Right lobe of liver (tissue), 6 donors: ENCODE measurements at regions not wholly inside any gene's neighbourhood (a gene's known extent, or its start where the extent isn't known, plus 50 kb on each side); places are given as distances from the start of the nearest gene placed in this dataset.
"Not testable (repeated sequence)": the region's sequence is repeated elsewhere in the genome, so short reads cannot be mapped to it uniquely, and the experiment has no call there.

Experiments
- ATAC-seq, 4 donors: fragments of 200-7000 bp; cut with Tn5 transposase; one replicate each; pipeline ENCODE4 v1.9.1; 2020; ENCODE audit warnings: mild to moderate bottlenecking in 4 of 4, moderate library complexity in 4 of 4
- DNase-seq, 3 donors: peaks; one replicate each; pipeline ENCODE4 v3.0.0-alpha.2; 2020
- H3K27ac ChIP-seq, 3 donors: fragments of 200-600 bp; one replicate each; pipeline ENCODE4 v1.8.0; 2022
- H3K27me3 ChIP-seq, 2 donors: fragments of 200-600 bp; one replicate each; pipeline ENCODE4 v1.8.0; 2022
- H3K36me3 ChIP-seq, 4 donors: fragments of 200-600 bp; sonication (generic) in 1 of 4; one replicate each; pipeline versions ENCODE4 v1.5.1 to v1.8.0; 2017 to 2022; ENCODE audit warnings: control low read depth in 1 of 4
- H3K4me1 ChIP-seq, 4 donors: fragments of 200-600 bp; sonication (generic) in 1 of 4; one replicate each; pipeline versions ENCODE4 v1.5.1 to v1.8.0; 2017 to 2022; ENCODE audit warnings: control low read depth in 1 of 4
- H3K4me3 ChIP-seq, 3 donors: fragments of 200-600 bp; one replicate each; pipeline ENCODE4 v1.8.0; 2022
- H3K9me3 ChIP-seq, 4 donors: fragments of 200-600 bp; sonication (generic) in 1 of 4; one replicate each; pipeline versions ENCODE4 v1.5.1 to v1.8.0; 2017 to 2022; ENCODE audit warnings: control low read depth in 1 of 4
- POLR2A ChIP-seq: fragments of 450-650 bp; IDR thresholded peaks from one replicate; pipeline ENCODE4 v1.6.1; 2017; ENCODE audit warnings: antibody characterized with exemption, mild to moderate bottlenecking
- WGBS: methylation state at CpG from one replicate; pipeline ENCODE4 v1.1.6; 2018; ENCODE audit warnings: low coverage, low lambda C conversion rate; ENCODE audit not compliant: insufficient coverage; ENCODE audit errors: missing lambda C conversion rate; 5-methylcytosine and 5-hydroxymethylcytosine counted together
- intact Hi-C, 2 donors: fragments of 100-400 bp; cut with DNase I; formaldehyde crosslinking; loops; one replicate each; pipeline versions ENCODE4 v1.11.2 to v1.14.1; 2022
- TF ChIP-seq, protein P1 (sequence below), 4 donors: fragments of 200-600 bp in 3 of 4; fragments of 450-650 bp in 1 of 4; IDR thresholded peaks; one replicate each; pipeline versions ENCODE4 v1.5.1 to v1.8.0; 2016 to 2022; ENCODE audit warnings: antibody characterized with exemption in 4 of 4, mild to moderate bottlenecking in 2 of 4
- donor health status: DM: no; HTN: yes; CAD: no.
- donor health status: DM: no; HTN: no; CAD: no.
- donor health status: DM: no; HTN: no; CAD: no.
- donor health status: DM: no; HTN: yes; CAD: no.
- donor health status: DM: no; HTN: yes; CAD: no.

DNA sequence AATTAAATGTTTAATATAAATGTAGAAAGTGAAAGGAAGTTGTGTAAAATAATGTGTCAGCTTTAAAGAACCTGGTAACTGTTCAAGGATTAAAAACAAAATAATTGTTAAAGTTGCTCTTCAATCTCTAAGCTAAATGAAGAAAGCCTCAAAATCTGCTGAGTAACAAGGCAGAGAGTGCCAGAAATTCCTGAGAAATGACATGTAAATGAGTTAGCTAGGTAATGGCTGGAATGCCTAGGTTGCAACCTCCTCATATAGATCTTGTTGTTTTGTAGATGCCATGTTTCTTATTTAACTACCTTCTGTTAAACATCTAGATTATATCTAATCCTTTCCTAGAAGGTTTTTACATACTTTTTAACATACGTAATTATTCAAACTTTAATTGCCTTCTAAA lies 763.6 kb upstream of the AGA start:
- Histone ChIP-seq H3K27ac (no peak overlapping the region), H3K4me3 (no peak overlapping the region), H3K9me3 (no peaks in the 10 kb centered on the region), H3K27me3 (no peaks in the 10 kb centered on the region), H3K36me3 (no peaks in the 10 kb centered on the region), H3K4me1 (no peaks in the 10 kb centered on the region)
- intact Hi-C loops, result no loop called here
- no peak for ATAC-seq
- DNase-seq, result no peak
- WGBS, result 53% methylated on average over 1 of the region's 1 CpG
- TF ChIP-seq, protein P1, sequence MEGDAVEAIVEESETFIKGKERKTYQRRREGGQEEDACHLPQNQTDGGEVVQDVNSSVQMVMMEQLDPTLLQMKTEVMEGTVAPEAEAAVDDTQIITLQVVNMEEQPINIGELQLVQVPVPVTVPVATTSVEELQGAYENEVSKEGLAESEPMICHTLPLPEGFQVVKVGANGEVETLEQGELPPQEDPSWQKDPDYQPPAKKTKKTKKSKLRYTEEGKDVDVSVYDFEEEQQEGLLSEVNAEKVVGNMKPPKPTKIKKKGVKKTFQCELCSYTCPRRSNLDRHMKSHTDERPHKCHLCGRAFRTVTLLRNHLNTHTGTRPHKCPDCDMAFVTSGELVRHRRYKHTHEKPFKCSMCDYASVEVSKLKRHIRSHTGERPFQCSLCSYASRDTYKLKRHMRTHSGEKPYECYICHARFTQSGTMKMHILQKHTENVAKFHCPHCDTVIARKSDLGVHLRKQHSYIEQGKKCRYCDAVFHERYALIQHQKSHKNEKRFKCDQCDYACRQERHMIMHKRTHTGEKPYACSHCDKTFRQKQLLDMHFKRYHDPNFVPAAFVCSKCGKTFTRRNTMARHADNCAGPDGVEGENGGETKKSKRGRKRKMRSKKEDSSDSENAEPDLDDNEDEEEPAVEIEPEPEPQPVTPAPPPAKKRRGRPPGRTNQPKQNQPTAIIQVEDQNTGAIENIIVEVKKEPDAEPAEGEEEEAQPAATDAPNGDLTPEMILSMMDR (IDR thresholded peaks at IDR 0.05), result no peak
- TF ChIP-seq POLR2A, result no peak

DNA sequence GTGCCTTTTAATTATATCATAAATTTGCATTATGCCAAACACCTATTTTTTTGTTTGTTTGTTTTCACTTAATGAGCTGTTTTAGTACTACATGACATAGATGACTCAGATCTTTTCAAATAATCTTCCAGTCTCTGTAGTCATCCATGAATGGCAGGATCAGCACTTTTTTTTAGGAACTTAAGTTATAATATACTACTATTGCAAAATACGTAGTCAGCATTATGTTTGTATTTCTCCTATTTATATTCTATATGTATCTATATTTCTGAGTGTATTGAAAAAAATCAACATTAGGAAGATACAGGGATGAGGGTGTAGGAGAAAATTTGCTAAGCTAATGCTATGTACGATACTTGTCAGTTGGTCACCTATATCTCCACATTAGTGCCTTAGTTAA lies 773.1 kb upstream of the AGA start:
- Histone ChIP-seq H3K4me3 (no peak overlapping the region), H3K36me3 (no peaks in the 10 kb centered on the region), H3K4me1 (no peaks in the 10 kb centered on the region), H3K9me3 (no peaks in the 10 kb centered on the region), H3K27ac (no peak overlapping the region), H3K27me3 (no peaks in the 10 kb centered on the region)
- no peak for TF ChIP-seq POLR2A
- TF ChIP-seq, protein P1 (IDR thresholded peaks at IDR 0.05), result no peak
- DNase-seq, result no peak
- intact Hi-C loops, result no loop called here
- no peak for ATAC-seq
- 76% methylated on average over 2 of the region's 2 CpGs for WGBS

DNA sequence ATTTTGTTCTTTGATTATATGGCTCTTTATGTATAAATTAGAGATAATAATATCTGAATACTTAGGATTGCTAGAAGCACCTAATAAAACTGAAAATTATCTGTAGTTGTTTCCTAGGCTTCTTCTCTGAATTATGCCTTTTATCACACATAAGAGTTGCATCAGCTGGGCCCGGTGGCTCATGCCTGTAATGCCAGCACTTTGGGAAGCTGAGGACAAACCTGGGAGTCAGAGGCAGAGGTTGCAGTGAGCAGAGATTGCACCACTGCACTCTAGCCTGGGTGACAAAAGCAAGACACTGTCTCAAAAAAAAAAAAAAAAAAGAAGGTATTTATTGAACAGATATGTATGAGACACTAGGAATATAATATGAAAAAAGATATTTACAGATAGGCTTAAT lies 773.5 kb upstream of the AGA start:
- TF ChIP-seq, protein P1 (IDR thresholded peaks at IDR 0.05), result no peak
- no peak for TF ChIP-seq POLR2A
- no peaks in the 10 kb centered on the region for H3K27me3 ChIP-seq
- no peak overlapping the region for H3K4me3 ChIP-seq
- ATAC-seq (no peak), DNase-seq (no peak)
- 50% methylated on average over 1 of the region's 1 CpG for WGBS
- intact Hi-C loops, result no loop called here
- no peaks in the 10 kb centered on the region for H3K9me3 ChIP-seq
- no peaks in the 10 kb centered on the region for H3K36me3 ChIP-seq
- H3K4me1 ChIP-seq, result no peaks in the 10 kb centered on the region
- no peak overlapping the region for H3K27ac ChIP-seq

GRCh38 chr4:178226421-178226820 lies 784.2 kb upstream of the AGA start:
- ATAC-seq, H3K9me3 ChIP-seq, intact Hi-C loops, H3K27me3 ChIP-seq, DNase-seq, H3K27ac ChIP-seq, H3K4me1 ChIP-seq, H3K36me3 ChIP-seq, H3K4me3 ChIP-seq: not testable (repeated sequence)
- 36% methylated on average over 5 of the region's 6 CpGs for WGBS

DNA sequence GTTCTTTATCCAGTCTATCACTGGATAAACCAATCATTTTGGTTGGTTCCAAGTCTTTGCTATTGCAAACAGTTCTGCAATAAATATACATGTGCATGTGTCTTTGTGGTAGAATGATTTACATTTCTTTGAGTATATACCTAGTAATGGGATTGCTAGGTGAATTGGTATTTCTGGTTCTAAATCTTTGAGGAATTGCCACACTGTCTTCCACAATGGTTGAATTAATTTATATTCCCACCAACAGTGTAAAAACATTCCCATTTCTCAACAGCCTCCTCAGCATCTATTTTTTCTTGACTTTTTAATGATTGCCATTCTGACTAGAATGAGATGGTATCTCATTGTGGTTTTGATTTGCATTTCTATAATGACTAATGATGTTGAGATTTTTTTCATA lies 791.7 kb upstream of the AGA start:
- ATAC-seq, result no peak

More for the DNA sequence above, 791.7 kb upstream of the AGA start:
- Histone ChIP-seq H3K27me3 (no peaks in the 10 kb centered on the region), H3K9me3 (no peaks in the 10 kb centered on the region), H3K4me1 (no peaks in the 10 kb centered on the region), H3K36me3 (no peaks in the 10 kb centered on the region), H3K27ac (no peak overlapping the region), H3K4me3 (no peak overlapping the region)
- intact Hi-C loops, result no loop called here
- no peak for DNase-seq
- TF ChIP-seq POLR2A, result no peak
- TF ChIP-seq, protein P1 (IDR thresholded peaks at IDR 0.05), result no peak
